ENCODE measurements at regions not wholly inside any gene's neighbourhood (a gene's known extent, or its start where the extent isn't known, plus 50 kb on each side); places are given as distances from the start of the nearest gene placed in this dataset.

DNA sequence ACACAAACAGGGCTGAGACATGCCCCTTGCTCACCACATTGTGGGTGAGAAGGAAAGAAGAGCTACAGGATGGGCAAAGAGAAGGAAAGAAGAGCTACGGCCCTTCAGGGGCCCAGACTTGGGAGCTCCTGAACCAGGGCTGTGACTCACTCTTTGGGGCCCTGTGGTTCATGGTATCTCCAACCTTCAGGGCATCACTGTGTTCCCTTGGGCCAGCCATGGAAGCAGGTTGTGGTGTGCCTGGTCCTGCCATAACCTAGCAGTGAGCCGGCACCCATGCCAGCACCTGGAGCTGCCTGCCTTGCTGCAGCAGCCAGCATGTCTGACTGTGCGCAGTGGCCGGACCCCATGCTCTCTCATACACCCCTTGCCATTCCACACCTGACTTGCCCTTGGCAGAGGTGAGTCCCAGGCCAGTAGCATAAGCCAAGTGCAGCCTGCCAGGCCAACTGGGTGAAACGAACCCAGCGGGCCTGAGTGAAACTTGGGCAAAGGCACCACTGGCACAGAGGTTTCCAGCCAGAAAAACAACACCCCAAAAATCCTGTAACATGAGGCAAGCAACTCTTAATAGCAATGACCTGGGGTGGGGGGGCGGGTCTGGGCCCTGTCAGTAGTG lies 89.0 kb upstream of the CACUL1 start:
- DNase-seq (ENCODE audit: low read depth): no peak
- TF ChIP-seq, protein P1, sequence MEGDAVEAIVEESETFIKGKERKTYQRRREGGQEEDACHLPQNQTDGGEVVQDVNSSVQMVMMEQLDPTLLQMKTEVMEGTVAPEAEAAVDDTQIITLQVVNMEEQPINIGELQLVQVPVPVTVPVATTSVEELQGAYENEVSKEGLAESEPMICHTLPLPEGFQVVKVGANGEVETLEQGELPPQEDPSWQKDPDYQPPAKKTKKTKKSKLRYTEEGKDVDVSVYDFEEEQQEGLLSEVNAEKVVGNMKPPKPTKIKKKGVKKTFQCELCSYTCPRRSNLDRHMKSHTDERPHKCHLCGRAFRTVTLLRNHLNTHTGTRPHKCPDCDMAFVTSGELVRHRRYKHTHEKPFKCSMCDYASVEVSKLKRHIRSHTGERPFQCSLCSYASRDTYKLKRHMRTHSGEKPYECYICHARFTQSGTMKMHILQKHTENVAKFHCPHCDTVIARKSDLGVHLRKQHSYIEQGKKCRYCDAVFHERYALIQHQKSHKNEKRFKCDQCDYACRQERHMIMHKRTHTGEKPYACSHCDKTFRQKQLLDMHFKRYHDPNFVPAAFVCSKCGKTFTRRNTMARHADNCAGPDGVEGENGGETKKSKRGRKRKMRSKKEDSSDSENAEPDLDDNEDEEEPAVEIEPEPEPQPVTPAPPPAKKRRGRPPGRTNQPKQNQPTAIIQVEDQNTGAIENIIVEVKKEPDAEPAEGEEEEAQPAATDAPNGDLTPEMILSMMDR (IDR thresholded peaks at IDR 0.05; ENCODE audit: control insufficient read depth, extremely low read depth, insufficient read depth): no peak
- no peak overlapping the region for H3K4me3 ChIP-seq (ENCODE audit: low read depth, low read length)

DNA sequence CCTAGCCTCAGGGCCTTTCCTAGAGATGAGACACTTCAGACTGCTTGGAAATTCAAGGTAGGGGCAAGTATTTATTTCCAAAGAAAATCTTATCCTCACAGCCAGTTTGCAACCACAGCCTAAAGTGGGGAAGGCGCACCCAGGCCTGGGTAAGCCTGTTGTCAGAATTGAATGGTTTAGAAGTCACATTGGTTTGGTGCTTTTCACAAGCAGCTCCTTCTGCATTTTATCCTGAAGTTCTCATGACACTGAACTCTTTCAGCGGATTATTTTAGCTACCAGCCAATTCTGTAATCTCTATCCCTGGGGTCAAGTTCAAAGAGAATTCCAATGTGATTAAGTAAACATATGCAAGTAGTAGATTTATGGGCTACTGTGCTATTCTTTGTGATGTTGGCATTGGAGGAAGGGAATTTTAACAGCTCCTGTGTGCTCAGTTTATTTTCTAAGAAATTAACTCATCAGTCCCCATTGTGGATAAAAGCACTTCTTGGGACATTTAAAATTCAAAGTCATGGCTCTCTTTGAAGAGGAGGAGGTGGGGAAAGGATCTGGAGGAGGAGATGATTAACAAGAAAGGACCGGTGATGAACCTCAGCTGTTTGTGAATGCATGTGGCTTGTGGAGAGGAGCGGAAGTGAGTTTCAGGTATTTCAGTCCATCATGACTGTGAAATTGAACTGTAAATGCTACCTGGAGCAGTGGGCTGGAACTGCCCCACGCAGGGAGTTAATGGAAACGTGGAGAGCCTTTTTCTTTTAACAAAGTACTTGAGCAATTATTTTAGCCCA lies 90.2 kb upstream of the CACUL1 start:
- no peak overlapping the region for H3K4me3 ChIP-seq (ENCODE audit: low read depth, low read length)
- DNase-seq (ENCODE audit: low read depth): peak; percentile 30
- TF ChIP-seq, protein P1 (IDR thresholded peaks at IDR 0.05; ENCODE audit: control insufficient read depth, extremely low read depth, insufficient read depth): no peak

DNA sequence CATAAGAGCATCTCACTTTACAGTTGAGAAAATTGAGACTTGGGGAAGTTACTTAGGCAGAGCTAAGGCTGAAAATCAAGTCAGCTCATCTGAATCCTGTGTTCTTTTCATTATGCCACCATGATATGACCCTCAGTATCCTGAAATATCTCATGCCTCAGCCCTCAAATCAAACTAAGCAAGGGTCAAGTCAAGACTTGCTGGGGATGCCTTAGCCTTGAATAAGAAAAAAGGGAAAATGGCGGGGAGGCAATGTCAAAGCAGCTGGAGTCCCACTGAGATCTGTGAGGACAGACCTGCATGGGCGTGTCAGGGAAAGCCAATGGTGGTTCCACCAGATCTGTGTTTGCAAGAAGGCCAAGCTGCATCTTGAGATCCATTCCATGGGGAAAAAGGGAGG lies 91.0 kb upstream of the CACUL1 start:
- no peak overlapping the region for H3K4me3 ChIP-seq (ENCODE audit: low read depth, low read length)

DNA sequence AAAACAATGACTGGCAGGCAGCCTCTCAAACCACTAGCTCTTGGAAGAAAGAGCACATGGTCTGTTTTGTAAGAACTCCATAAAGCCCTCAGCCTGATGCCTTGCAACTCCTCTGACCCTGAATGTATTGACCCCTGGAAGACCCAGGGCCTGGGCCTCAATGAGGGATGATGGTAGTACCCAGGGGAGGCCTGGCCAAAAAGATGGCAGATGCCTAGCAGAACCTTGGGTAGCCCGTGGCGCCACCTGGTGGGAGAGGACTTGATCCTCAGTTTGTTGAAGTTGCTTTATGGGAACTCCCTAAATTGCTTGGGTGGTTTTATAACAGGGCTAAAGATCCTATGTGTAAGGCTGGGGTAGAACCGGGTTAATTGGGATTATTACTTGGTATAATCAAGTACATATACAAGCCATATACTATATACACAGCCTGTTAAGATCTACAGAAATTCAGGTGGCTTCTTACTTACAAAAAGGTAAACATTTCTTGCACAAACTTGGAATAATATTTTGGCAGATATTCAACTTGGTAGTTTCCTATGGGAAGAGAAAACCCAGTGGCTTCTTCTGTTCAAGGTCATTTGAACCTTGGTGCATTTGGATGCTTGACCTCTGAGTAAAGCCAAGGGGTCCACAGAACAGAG lies 95.8 kb upstream of the CACUL1 start:
- peak; percentile 31 for DNase-seq (ENCODE audit: low read depth)
- H3K4me3 ChIP-seq (ENCODE audit: low read depth, low read length): no peak overlapping the region
- TF ChIP-seq, protein P1 (IDR thresholded peaks at IDR 0.05; ENCODE audit: control insufficient read depth, extremely low read depth, insufficient read depth): peak; percentile 64

More for the DNA sequence above, 91.0 kb upstream of the CACUL1 start:
- TF ChIP-seq, protein P1 (IDR thresholded peaks at IDR 0.05; ENCODE audit: control insufficient read depth, extremely low read depth, insufficient read depth): no peak
- DNase-seq (ENCODE audit: low read depth): no peak

DNA sequence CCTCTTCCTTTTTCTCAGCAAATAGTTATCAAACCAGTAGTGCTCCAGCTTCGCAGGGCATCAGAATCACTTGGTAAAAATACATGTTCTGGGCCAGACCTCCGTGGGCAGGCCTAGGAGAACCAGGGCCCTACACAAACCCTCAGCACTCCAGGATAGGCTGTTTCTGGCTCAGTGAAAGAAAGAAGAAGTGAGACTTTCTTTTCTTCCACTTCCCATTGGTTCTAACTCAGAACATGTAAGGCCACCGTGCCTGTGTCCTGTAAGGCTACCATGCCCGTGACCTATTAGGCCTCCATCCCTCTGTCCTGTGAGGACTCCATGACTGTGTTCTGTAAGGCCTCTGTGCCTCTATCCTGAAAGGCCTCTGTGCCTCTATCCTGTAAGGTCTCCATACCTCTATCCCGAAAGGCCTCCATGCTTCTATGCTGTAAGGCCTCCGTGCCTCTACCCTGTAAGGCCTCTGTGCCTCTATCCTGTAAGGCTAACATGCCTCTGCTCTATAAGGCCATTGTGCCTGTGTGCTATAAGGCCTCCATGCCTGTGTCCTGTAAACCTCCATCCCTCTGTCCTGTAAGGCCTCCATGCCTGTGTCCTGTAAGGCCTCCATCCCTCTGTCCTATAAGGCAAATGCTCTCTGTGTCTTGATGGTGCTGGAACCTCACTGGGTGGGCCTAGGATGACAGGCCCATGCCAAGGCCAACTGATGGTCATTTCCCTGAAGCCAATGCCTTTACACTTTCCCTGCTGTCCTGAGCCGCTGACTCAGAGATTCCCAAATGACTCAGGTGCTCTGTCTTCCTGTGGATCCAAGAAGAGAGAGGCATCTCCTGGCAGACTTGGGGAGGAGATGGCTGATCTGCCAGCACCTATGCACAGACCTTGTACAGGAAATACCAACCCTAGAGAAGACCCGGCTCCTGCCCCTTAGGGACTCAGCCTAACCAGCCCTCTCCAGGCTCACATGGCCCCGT lies 96.6 kb upstream of the CACUL1 start:
- H3K4me3 ChIP-seq (ENCODE audit: low read depth, low read length): no peak overlapping the region
- TF ChIP-seq, protein P1 (IDR thresholded peaks at IDR 0.05; ENCODE audit: control insufficient read depth, extremely low read depth, insufficient read depth): no peak
- DNase-seq (ENCODE audit: low read depth): no peak

DNA sequence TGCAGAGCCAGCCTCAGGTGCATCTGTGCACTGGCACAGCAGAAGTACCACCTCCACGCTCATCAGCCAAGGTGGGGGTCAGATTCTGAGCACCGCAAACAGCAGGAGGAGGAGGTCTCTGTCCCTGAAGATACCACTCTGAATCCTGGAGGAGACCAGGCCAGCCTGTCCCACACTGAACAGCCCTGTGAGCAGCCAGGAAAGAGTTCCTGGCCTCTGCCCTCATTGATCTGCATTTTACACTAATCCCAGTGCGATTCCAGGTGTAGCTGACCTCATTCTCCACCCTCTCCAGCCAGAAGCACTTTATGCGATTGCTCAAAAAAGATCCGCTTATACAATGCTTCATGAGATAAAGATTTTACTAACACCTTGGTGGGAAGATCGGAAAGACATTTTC lies 99.1 kb upstream of the CACUL1 start:
- TF ChIP-seq, protein P1 (IDR thresholded peaks at IDR 0.05; ENCODE audit: control insufficient read depth, extremely low read depth, insufficient read depth): no peak
- no peak overlapping the region for H3K4me3 ChIP-seq (ENCODE audit: low read depth, low read length)
- no peak for DNase-seq (ENCODE audit: low read depth)

Measured in LNCaP clone FGC (cell line).